ENCODE measurements at regions not wholly inside any gene's neighbourhood (a gene's known extent, or its start where the extent isn't known, plus 50 kb on each side); places are given as distances from the start of the nearest gene placed in this dataset.

- H3K36me3 ChIP-seq (ENCODE audit: control insufficient read depth in 1 of 2, insufficient read depth in 2 of 2, low read length in 2 of 2), result no peaks in the 10 kb centered on the region
- no peak overlapping the region for H3K4me3 ChIP-seq (replicated peaks in 1 of 2; ENCODE audit: low read depth in 1 of 2, low read length in 2 of 2)
- no peaks in the 10 kb centered on the region for H4K20me1 ChIP-seq (ENCODE audit: insufficient read depth)
- H3K27ac ChIP-seq (ENCODE audit: low read depth, low read length), result no peak overlapping the region
- ChIA-PET RAD21 (ENCODE audit: low non-redundant PET in 1 of 2, low total read pairs in 2 of 2, uncharacterized antibody in 2 of 2, unreplicated experiment in 2 of 2) (no interaction called here), POLR2A (no interaction called here), CTCF (no interaction called here)
- H3K9me2 ChIP-seq (ENCODE audit: insufficient read depth), result no peaks in the 10 kb centered on the region
- H3K4me2 ChIP-seq (ENCODE audit: low read length), result no peak overlapping the region
- no peak for TF ChIP-seq YY1 (IDR thresholded peaks at IDR 0.05; ENCODE audit: extremely low read depth, insufficient replicate concordance, low read depth, low read length)
- TF ChIP-seq, protein P1, sequence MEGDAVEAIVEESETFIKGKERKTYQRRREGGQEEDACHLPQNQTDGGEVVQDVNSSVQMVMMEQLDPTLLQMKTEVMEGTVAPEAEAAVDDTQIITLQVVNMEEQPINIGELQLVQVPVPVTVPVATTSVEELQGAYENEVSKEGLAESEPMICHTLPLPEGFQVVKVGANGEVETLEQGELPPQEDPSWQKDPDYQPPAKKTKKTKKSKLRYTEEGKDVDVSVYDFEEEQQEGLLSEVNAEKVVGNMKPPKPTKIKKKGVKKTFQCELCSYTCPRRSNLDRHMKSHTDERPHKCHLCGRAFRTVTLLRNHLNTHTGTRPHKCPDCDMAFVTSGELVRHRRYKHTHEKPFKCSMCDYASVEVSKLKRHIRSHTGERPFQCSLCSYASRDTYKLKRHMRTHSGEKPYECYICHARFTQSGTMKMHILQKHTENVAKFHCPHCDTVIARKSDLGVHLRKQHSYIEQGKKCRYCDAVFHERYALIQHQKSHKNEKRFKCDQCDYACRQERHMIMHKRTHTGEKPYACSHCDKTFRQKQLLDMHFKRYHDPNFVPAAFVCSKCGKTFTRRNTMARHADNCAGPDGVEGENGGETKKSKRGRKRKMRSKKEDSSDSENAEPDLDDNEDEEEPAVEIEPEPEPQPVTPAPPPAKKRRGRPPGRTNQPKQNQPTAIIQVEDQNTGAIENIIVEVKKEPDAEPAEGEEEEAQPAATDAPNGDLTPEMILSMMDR (IDR thresholded peaks at IDR 0.05 in 2 of 3, conservative IDR thresholded peaks at IDR 0.05 in 1 of 3; ENCODE audit: borderline replicate concordance in 1 of 3, insufficient read depth in 1 of 3, low read depth in 2 of 3, low read length in 2 of 3), result no peak
- no peak for TF ChIP-seq TCF7L2 (IDR thresholded peaks at IDR 0.05; ENCODE audit: borderline replicate concordance, extremely low read depth, insufficient read depth, insufficient read length)
- no peak for TF ChIP-seq EGR1 (IDR thresholded peaks at IDR 0.05; ENCODE audit: low read depth)
- no peak for TF ChIP-seq REST (IDR thresholded peaks at IDR 0.05; ENCODE audit: low read depth)
- no peak for TF ChIP-seq FOSL1 (IDR thresholded peaks at IDR 0.05; ENCODE audit: low read depth)
- TF ChIP-seq CEBPB (IDR thresholded peaks at IDR 0.05; ENCODE audit: low read depth), result no peak
- no peak for TF ChIP-seq JUND (IDR thresholded peaks at IDR 0.05)
- no peak for TF ChIP-seq SRF (IDR thresholded peaks at IDR 0.05; ENCODE audit: low read depth)
- TF ChIP-seq ZFX (IDR thresholded peaks at IDR 0.05), result no peak
- TF ChIP-seq ATF3 (IDR thresholded peaks at IDR 0.05), result no peak
- no peak for TF ChIP-seq EZH2phosphoT487 (IDR thresholded peaks at IDR 0.05; ENCODE audit: borderline replicate concordance)
- DNase-seq (ENCODE audit: low read depth, low spot score) (no peak), ATAC-seq (no peak)
- H3K27me3 ChIP-seq (ENCODE audit: insufficient read depth, low read length), result no peaks in the 10 kb centered on the region
- H3K4me1 ChIP-seq (ENCODE audit: control insufficient read depth in 1 of 2, insufficient read depth in 2 of 2, low read length in 2 of 2), result no peaks in the 10 kb centered on the region
- H2AFZ ChIP-seq (ENCODE audit: low read depth, low read length, poor library complexity, severe bottlenecking), result no peak overlapping the region
- H3K9ac ChIP-seq (ENCODE audit: low read length), result no peak overlapping the region
- no TSS peak for BruUV-seq (replicated peaks)
- H3K79me2 ChIP-seq (ENCODE audit: insufficient read depth, low read length), result no peaks in the 10 kb centered on the region
- intact Hi-C loops (cut with micrococcal nuclease), result no loop called here
- H3K9me3 ChIP-seq (ENCODE audit: control insufficient read depth in 1 of 2, insufficient read depth in 1 of 2, low read depth in 1 of 2, low read length in 2 of 2), result peaks cover 7 to 25% of the 10 kb centered on the region in 2 experiments; a peak in 3 of 4 replicates
Observed at GRCh38 chr3:95453242-95453641, 1361.2 kb upstream of the EPHA6 start.
